OCI-LY3 (cell line): ENCODE measurements at regions not wholly inside any gene's neighbourhood (a gene's known extent, or its start where the extent isn't known, plus 50 kb on each side); places are given as distances from the start of the nearest gene placed in this dataset.

Experiments
- EZH2phosphoT487 ChIP-seq: fragments of 200-600 bp; shearing (Covaris generic); IDR thresholded peaks from 2 replicates; pipeline ENCODE4 v1.6.1; 2018; ENCODE audit warnings: antibody characterized with exemption, mixed run types, low read depth
- TF ChIP-seq, protein P1 (sequence below): fragments of 200-600, 300-600 bp; sonication (generic); IDR thresholded peaks from 2 replicates; pipeline ENCODE4 v1.5.1; 2014; ENCODE audit warnings: antibody characterized with exemption, low read length, low read depth

DNA sequence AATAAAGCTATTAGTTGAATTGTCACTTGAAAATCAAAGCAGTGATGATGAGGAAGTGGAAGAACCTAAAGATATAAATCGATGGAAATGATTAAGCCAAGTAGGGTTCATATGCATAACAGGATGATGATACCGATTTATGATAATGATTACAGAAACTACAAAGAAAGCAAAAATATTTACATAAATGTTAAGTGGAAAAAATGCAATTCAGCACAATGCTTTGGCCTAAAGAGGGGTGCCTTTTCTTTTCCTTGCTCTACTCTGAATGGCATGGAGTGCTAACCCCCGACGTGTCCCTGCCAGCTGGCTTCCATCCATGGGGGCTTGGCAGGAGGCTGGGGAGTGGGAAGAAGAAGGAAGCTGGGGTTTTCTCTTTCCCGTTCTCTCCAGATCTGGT, 240.3 kb downstream of the GATA3 start:
- TF ChIP-seq, protein P1, sequence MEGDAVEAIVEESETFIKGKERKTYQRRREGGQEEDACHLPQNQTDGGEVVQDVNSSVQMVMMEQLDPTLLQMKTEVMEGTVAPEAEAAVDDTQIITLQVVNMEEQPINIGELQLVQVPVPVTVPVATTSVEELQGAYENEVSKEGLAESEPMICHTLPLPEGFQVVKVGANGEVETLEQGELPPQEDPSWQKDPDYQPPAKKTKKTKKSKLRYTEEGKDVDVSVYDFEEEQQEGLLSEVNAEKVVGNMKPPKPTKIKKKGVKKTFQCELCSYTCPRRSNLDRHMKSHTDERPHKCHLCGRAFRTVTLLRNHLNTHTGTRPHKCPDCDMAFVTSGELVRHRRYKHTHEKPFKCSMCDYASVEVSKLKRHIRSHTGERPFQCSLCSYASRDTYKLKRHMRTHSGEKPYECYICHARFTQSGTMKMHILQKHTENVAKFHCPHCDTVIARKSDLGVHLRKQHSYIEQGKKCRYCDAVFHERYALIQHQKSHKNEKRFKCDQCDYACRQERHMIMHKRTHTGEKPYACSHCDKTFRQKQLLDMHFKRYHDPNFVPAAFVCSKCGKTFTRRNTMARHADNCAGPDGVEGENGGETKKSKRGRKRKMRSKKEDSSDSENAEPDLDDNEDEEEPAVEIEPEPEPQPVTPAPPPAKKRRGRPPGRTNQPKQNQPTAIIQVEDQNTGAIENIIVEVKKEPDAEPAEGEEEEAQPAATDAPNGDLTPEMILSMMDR = no peak
- no peak for TF ChIP-seq EZH2phosphoT487
